Fibroblast of lung (primary cell): ENCODE measurements at regions not wholly inside any gene's neighbourhood (a gene's known extent, or its start where the extent isn't known, plus 50 kb on each side); places are given as distances from the start of the nearest gene placed in this dataset.

Source experiments
- DNase-seq, 2 donors: peaks; one replicate each; pipeline versions ENCODE4 v3.0.0 to v3.0.0-alpha.2; 2010; ENCODE audit warnings: low read depth in 2 of 2
- H2AFZ ChIP-seq: 2 replicates; pipeline ENCODE4 v1.5.1; 2012; ENCODE audit warnings: low read length, control low read depth, inconsistent platforms
- H3K27ac ChIP-seq: 2 replicates; pipeline ENCODE4 v1.5.1; 2011; ENCODE audit warnings: low read length, control low read depth; ENCODE audit not compliant: insufficient read depth
- H3K27me3 ChIP-seq: 2 replicates; pipeline ENCODE4 v1.5.1; 2011; ENCODE audit warnings: mild to moderate bottlenecking, low read length; ENCODE audit not compliant: control insufficient read depth, insufficient read depth
- H3K36me3 ChIP-seq: 2 replicates; pipeline ENCODE4 v1.5.1; 2011; ENCODE audit warnings: low read length; ENCODE audit not compliant: control insufficient read depth, insufficient read depth
- H3K4me1 ChIP-seq: 2 replicates; pipeline ENCODE4 v1.5.1; 2011; ENCODE audit warnings: low read length; ENCODE audit not compliant: control insufficient read depth, insufficient read depth; ENCODE audit errors: extremely low read depth
- H3K4me2 ChIP-seq: 2 replicates; pipeline ENCODE4 v1.5.1; 2011; ENCODE audit warnings: low read length, control low read depth; ENCODE audit not compliant: insufficient read depth; ENCODE audit errors: extremely low read depth
- H3K4me3 ChIP-seq, 4 experiments: fragments of 200-600 bp in 1 of 4; sonication (generic) in 1 of 4; replicated peaks in 1 of 4; 2 replicates each; pipeline ENCODE4 v1.5.1; 2011 to 2016; ENCODE audit warnings: low read length in 4 of 4, low read depth in 3 of 4, mild to moderate bottlenecking in 3 of 4, control low read depth in 2 of 4, inconsistent platforms in 1 of 4, mixed read lengths in 1 of 4; ENCODE audit not compliant: insufficient read depth in 1 of 4; ENCODE audit errors: control extremely low read depth in 1 of 4
- H3K79me2 ChIP-seq: 2 replicates; pipeline ENCODE4 v1.5.1; 2012; ENCODE audit warnings: mild to moderate bottlenecking, low read length, inconsistent platforms; ENCODE audit not compliant: control insufficient read depth, insufficient read depth
- H3K9ac ChIP-seq: 2 replicates; pipeline ENCODE4 v1.5.1; 2011; ENCODE audit warnings: mild to moderate bottlenecking, low read length, control low read depth; ENCODE audit not compliant: insufficient read depth
- H3K9me3 ChIP-seq: 2 replicates; pipeline ENCODE4 v1.5.1; 2012; ENCODE audit warnings: low read depth, low read length; ENCODE audit not compliant: control insufficient read depth, insufficient read depth
- H4K20me1 ChIP-seq: 2 replicates; pipeline ENCODE4 v1.5.1; 2011; ENCODE audit warnings: low read length; ENCODE audit not compliant: control insufficient read depth, insufficient read depth; ENCODE audit errors: extremely low read depth
- EZH2 ChIP-seq: IDR thresholded peaks from 2 replicates; pipeline ENCODE4 v1.5.1; 2012; ENCODE audit warnings: low read length, control low read depth, mild to moderate bottlenecking; ENCODE audit errors: missing control alignments
- TF ChIP-seq, protein P1 (sequence below), 2 donors: IDR thresholded peaks in 1 of 2; conservative IDR thresholded peaks in 1 of 2; 1 replicate in 1 of 2; 2 replicates in 1 of 2; pipeline ENCODE4 v1.5.1; 2011 to 2012; ENCODE audit warnings: low read length in 2 of 2, control low read depth in 1 of 2, inconsistent platforms in 1 of 2, low read depth in 1 of 2, mild to moderate bottlenecking in 1 of 2

GRCh38 chr3:10561162-10561945 is 56.0 kb upstream of the ATP2B2 start:
- Histone ChIP-seq H3K27ac (no peak overlapping the region), H3K4me2 (no peak overlapping the region), H3K9ac (no peak overlapping the region), H3K4me1 (no peaks in the 10 kb centered on the region), H3K4me3 (no peak overlapping the region), H3K27me3 (no peaks in the 10 kb centered on the region), H2AFZ (no peak overlapping the region), H4K20me1 (no peaks in the 10 kb centered on the region), H3K36me3 (no peaks in the 10 kb centered on the region), H3K79me2 (no peaks in the 10 kb centered on the region), H3K9me3 (no peaks in the 10 kb centered on the region)
- TF ChIP-seq, protein P1, sequence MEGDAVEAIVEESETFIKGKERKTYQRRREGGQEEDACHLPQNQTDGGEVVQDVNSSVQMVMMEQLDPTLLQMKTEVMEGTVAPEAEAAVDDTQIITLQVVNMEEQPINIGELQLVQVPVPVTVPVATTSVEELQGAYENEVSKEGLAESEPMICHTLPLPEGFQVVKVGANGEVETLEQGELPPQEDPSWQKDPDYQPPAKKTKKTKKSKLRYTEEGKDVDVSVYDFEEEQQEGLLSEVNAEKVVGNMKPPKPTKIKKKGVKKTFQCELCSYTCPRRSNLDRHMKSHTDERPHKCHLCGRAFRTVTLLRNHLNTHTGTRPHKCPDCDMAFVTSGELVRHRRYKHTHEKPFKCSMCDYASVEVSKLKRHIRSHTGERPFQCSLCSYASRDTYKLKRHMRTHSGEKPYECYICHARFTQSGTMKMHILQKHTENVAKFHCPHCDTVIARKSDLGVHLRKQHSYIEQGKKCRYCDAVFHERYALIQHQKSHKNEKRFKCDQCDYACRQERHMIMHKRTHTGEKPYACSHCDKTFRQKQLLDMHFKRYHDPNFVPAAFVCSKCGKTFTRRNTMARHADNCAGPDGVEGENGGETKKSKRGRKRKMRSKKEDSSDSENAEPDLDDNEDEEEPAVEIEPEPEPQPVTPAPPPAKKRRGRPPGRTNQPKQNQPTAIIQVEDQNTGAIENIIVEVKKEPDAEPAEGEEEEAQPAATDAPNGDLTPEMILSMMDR (conservative IDR thresholded peaks at IDR 0.05 in 1 of 2, IDR thresholded peaks at IDR 0.05 in 1 of 2; ENCODE audit: low read depth in 1 of 2, low read length in 2 of 2): no peak
- no peak for TF ChIP-seq EZH2
- DNase-seq: no peak

- Histone ChIP-seq H2AFZ (no peak overlapping the region), H3K36me3 (no peaks in the 10 kb centered on the region), H3K9me3 (no peaks in the 10 kb centered on the region), H3K4me3 (no peak overlapping the region), H3K27ac (no peak overlapping the region), H3K79me2 (no peaks in the 10 kb centered on the region), H3K27me3 (no peaks in the 10 kb centered on the region), H3K4me1 (no peaks in the 10 kb centered on the region), H4K20me1 (no peaks in the 10 kb centered on the region), H3K9ac (no peak overlapping the region), H3K4me2 (no peak overlapping the region)
- no peak for DNase-seq
- TF ChIP-seq, protein P1 (conservative IDR thresholded peaks at IDR 0.05 in 1 of 2, IDR thresholded peaks at IDR 0.05 in 1 of 2; ENCODE audit: low read depth in 1 of 2, low read length in 2 of 2): no peak
- TF ChIP-seq EZH2: no peak
These were observed 56.7 kb upstream of the ATP2B2 start for GRCh38 chr3:10561946-10562560.

DNA sequence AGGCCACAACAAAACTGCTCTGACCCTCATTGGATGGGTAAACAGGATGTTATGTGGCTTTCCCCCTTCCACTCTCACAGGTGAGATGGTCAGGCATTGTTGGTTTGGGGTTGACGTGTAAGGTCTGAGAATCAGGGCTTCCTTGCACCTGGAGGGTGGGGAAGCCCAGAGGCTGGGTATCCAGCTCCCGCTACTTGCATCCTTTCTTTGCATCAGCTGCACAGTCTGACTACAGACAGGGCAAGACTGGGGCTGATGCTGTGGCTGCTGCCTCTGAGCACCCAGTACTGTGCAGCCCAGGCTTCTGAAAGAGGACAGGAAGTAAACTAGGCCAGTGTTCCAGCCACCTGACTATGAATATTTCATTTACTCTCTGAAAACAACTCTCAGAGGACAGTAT is 58.0 kb upstream of the ATP2B2 start:
- Histone ChIP-seq H3K36me3 (no peaks in the 10 kb centered on the region), H3K4me2 (no peak overlapping the region), H3K79me2 (no peaks in the 10 kb centered on the region), H3K9me3 (no peaks in the 10 kb centered on the region), H3K9ac (no peak overlapping the region), H2AFZ (no peak overlapping the region), H3K4me3 (no peak overlapping the region), H4K20me1 (no peaks in the 10 kb centered on the region), H3K4me1 (no peaks in the 10 kb centered on the region), H3K27me3 (no peaks in the 10 kb centered on the region), H3K27ac (no peak overlapping the region)
- TF ChIP-seq EZH2: no peak
- TF ChIP-seq, protein P1 (conservative IDR thresholded peaks at IDR 0.05 in 1 of 2, IDR thresholded peaks at IDR 0.05 in 1 of 2; ENCODE audit: low read depth in 1 of 2, low read length in 2 of 2): no peak
- DNase-seq: no peak
